T-cell (primary cell): ENCODE measurements at regions not wholly inside any gene's neighbourhood (a gene's known extent, or its start where the extent isn't known, plus 50 kb on each side); places are given as distances from the start of the nearest gene placed in this dataset.

Experiments used
- ATAC-seq, 4 experiments: fragments of 200-7000 bp in 3 of 4; fragments of 150-1000 bp in 1 of 4; cut with Tn5 transposase; replicated peaks in 1 of 4; 1 replicate in 3 of 4; 2 replicates in 1 of 4; pipeline ENCODE4 v1.10.0; 2021; ENCODE audit warnings: moderate library complexity in 3 of 4, mild to moderate bottlenecking in 2 of 4, moderate number of reproducible peaks in 1 of 4
- CTCF ChIA-PET, 2 donors: fragments of 300-600 bp; sonication (Branson Sonifier 250); formaldehyde crosslinking; loops; one replicate each; lab custom pipeline; 2022; ENCODE audit warnings: antibody characterized with exemption in 2 of 2; lab: Charles Lee
- POLR2A ChIA-PET, 2 donors: fragments of 300-600 bp; sonication (Branson Sonifier 250); formaldehyde crosslinking; loops; one replicate each; lab custom pipeline; 2022; ENCODE audit warnings: antibody characterized with exemption in 2 of 2; lab: Charles Lee
- DNase-seq, 35 experiments: peaks; one replicate each; pipeline versions ENCODE4 v3.0.0 to v3.0.0-alpha.2; 2013 to 2023
- H3K27ac ChIP-seq: one replicate; pipeline ENCODE4 v1.5.1; 2013; ENCODE audit warnings: low read length
- H3K27me3 ChIP-seq, 2 experiments: replicated peaks in 1 of 2; 1 replicate in 1 of 2; 2 replicates in 1 of 2; pipeline versions ENCODE4 v1.6.1 to v1.7.0; 2013; ENCODE audit warnings: low read length in 1 of 2, mixed read lengths in 1 of 2; ENCODE audit not compliant: control insufficient read depth in 2 of 2, insufficient read depth in 2 of 2; ENCODE audit errors: extremely low read depth in 1 of 2
- H3K36me3 ChIP-seq, 2 donors: 1 replicate in 1 of 2; 2 replicates in 1 of 2; pipeline versions ENCODE4 v1.6.1 to v1.7.0; 2013; ENCODE audit warnings: low read length in 1 of 2; ENCODE audit not compliant: control insufficient read depth in 2 of 2, insufficient read depth in 1 of 2; ENCODE audit errors: extremely low read depth in 1 of 2
- H3K4me1 ChIP-seq, 2 experiments: 1 replicate in 1 of 2; 2 replicates in 1 of 2; pipeline versions ENCODE4 v1.6.1 to v1.7.0; 2013; ENCODE audit warnings: low read length in 2 of 2, mixed read lengths in 1 of 2; ENCODE audit not compliant: insufficient read depth in 2 of 2, control insufficient read depth in 1 of 2; ENCODE audit errors: extremely low read depth in 1 of 2
- H3K4me3 ChIP-seq, 2 donors: 1 replicate in 1 of 2; 2 replicates in 1 of 2; pipeline versions ENCODE4 v1.5.1 to v1.7.0; 2013; ENCODE audit warnings: mild to moderate bottlenecking in 2 of 2, low read length in 1 of 2, moderate library complexity in 1 of 2; ENCODE audit not compliant: control insufficient read depth in 1 of 2; ENCODE audit errors: extremely low read depth in 1 of 2
- H3K9me3 ChIP-seq: 2 replicates; pipeline ENCODE4 v1.7.0; 2013
- H3K27ac Mint-ChIP-seq, 2 donors: one replicate each; pipeline ENCODE4 v1.8.0; 2020 to 2021; ENCODE audit warnings: mild to moderate bottlenecking in 2 of 2, mixed read lengths in 2 of 2
- H3K27me3 Mint-ChIP-seq, 2 donors: one replicate each; pipeline ENCODE4 v1.8.0; 2021 to 2022; ENCODE audit warnings: mixed read lengths in 2 of 2
- H3K36me3 Mint-ChIP-seq: one replicate; pipeline ENCODE4 v1.8.0; 2021; ENCODE audit warnings: mixed read lengths
- H3K4me1 Mint-ChIP-seq, 3 donors: one replicate each; pipeline ENCODE4 v1.8.0; 2020 to 2022; ENCODE audit warnings: mixed read lengths in 3 of 3, mild to moderate bottlenecking in 1 of 3
- H3K4me3 Mint-ChIP-seq, 3 donors: one replicate each; pipeline ENCODE4 v1.8.0; 2020 to 2022; ENCODE audit warnings: mild to moderate bottlenecking in 3 of 3, mixed read lengths in 3 of 3, moderate library complexity in 3 of 3
- H3K9me3 Mint-ChIP-seq, 3 donors: one replicate each; pipeline ENCODE4 v1.8.0; 2020 to 2022; ENCODE audit warnings: mixed read lengths in 3 of 3
- WGBS: methylation state at CpG from one replicate; pipeline ENCODE4 v1.1.5; 2013; ENCODE audit warnings: missing lambda C conversion rate; ENCODE audit not compliant: insufficient coverage; 5-methylcytosine and 5-hydroxymethylcytosine counted together

GRCh38 chr11:71138737-71139425 lies 113.5 kb downstream of the SHANK2 start:
- ChIA-PET POLR2A (no interaction called here), CTCF (no interaction called here)
- no peaks in the 10 kb centered on the region for H3K9me3 ChIP-seq
- ATAC-seq: no peak
- Mint-ChIP-seq H3K4me1 (no peaks in the 10 kb centered on the region), H3K27ac (no peak overlapping the region), H3K27me3 (peaks cover 0 to 1% of the 10 kb centered on the region in 2 donors), H3K4me3 (no peak overlapping the region), H3K36me3 (no peaks in the 10 kb centered on the region), H3K9me3 (peaks cover 0 to 3% (median 0%) of the 10 kb centered on the region in 3 donors)
- WGBS: 74% methylated on average over 10 of the region's 15 CpGs
- DNase-seq: no peak
- peaks cover 0 to 10% of the 10 kb centered on the region in 2 experiments for H3K27me3 ChIP-seq
- no peak overlapping the region for H3K4me3 ChIP-seq
- H3K36me3 ChIP-seq: no peaks in the 10 kb centered on the region
- H3K4me1 ChIP-seq: no peaks in the 10 kb centered on the region
- no peak overlapping the region for H3K27ac ChIP-seq

GRCh38 chr11:71137376-71137775 lies 115.0 kb downstream of the SHANK2 start:
- Histone ChIP-seq H3K9me3 (no peaks in the 10 kb centered on the region), H3K27ac (no peak overlapping the region), H3K4me1 (no peaks in the 10 kb centered on the region), H3K4me3 (no peak overlapping the region), H3K36me3 (no peaks in the 10 kb centered on the region), H3K27me3 (peaks cover 0 to 10% of the 10 kb centered on the region in 2 experiments)
- DNase-seq (no peak), ATAC-seq (no peak)
- H3K36me3 Mint-ChIP-seq: no peaks in the 10 kb centered on the region
- POLR2A ChIA-PET: no interaction called here
- peaks cover 1 to 5% of the 10 kb centered on the region in 2 donors for H3K27me3 Mint-ChIP-seq
- no peaks in the 10 kb centered on the region for H3K4me1 Mint-ChIP-seq
- 94% methylated on average over 9 of the region's 9 CpGs for WGBS
- no peak overlapping the region for H3K4me3 Mint-ChIP-seq
- H3K9me3 Mint-ChIP-seq: peaks cover 0 to 3% (median 0%) of the 10 kb centered on the region in 3 donors
- CTCF ChIA-PET: no interaction called here
- no peak overlapping the region for H3K27ac Mint-ChIP-seq

- H3K4me1 Mint-ChIP-seq: no peaks in the 10 kb centered on the region
- H3K4me3 ChIP-seq: no peak overlapping the region
- H3K4me3 Mint-ChIP-seq: no peak overlapping the region
- no peaks in the 10 kb centered on the region for H3K36me3 ChIP-seq
- peaks cover 3 to 7% of the 10 kb centered on the region in 2 donors for H3K27me3 Mint-ChIP-seq
- H3K9me3 Mint-ChIP-seq: peaks cover 0 to 3% (median 0%) of the 10 kb centered on the region in 3 donors
- ChIA-PET CTCF (no interaction called here), POLR2A (no interaction called here)
- no peaks in the 10 kb centered on the region for H3K4me1 ChIP-seq
- no peaks in the 10 kb centered on the region for H3K36me3 Mint-ChIP-seq
- H3K27ac ChIP-seq: no peak overlapping the region
- peaks cover 0 to 14% of the 10 kb centered on the region in 2 experiments for H3K27me3 ChIP-seq
- no peaks in the 10 kb centered on the region for H3K9me3 ChIP-seq
- no peak overlapping the region for H3K27ac Mint-ChIP-seq
- 74% methylated on average over 5 of the region's 7 CpGs for WGBS
- no peak for DNase-seq
- no peak for ATAC-seq
Measured at GRCh38 chr11:71136095-71136845, 116.1 kb downstream of the SHANK2 start.

GRCh38 chr11:71135112-71135511 lies 117.3 kb downstream of the SHANK2 start:
- DNase-seq (no peak), ATAC-seq (no peak)
- Mint-ChIP-seq H3K27ac (no peak overlapping the region), H3K4me3 (no peak overlapping the region), H3K9me3 (peaks cover 0 to 3% (median 0%) of the 10 kb centered on the region in 3 donors), H3K36me3 (no peaks in the 10 kb centered on the region), H3K27me3 (peaks cover 3 to 7% of the 10 kb centered on the region in 2 donors), H3K4me1 (no peaks in the 10 kb centered on the region)
- POLR2A ChIA-PET: no interaction called here
- no peak overlapping the region for H3K27ac ChIP-seq
- WGBS: 81% methylated on average over 3 of the region's 6 CpGs
- H3K36me3 ChIP-seq: no peaks in the 10 kb centered on the region
- CTCF ChIA-PET: no interaction called here
- peaks cover 0 to 7% of the 10 kb centered on the region in 2 experiments for H3K27me3 ChIP-seq
- H3K9me3 ChIP-seq: no peaks in the 10 kb centered on the region
- H3K4me3 ChIP-seq: no peak overlapping the region
- no peaks in the 10 kb centered on the region for H3K4me1 ChIP-seq

GRCh38 chr11:71133946-71134345 lies 118.4 kb downstream of the SHANK2 start:
- H3K27me3 ChIP-seq: peaks cover 0 to 10% of the 10 kb centered on the region in 2 experiments
- 73% methylated on average over 4 of the region's 9 CpGs for WGBS
- Mint-ChIP-seq H3K27ac (no peak overlapping the region), H3K4me1 (no peaks in the 10 kb centered on the region), H3K36me3 (no peaks in the 10 kb centered on the region), H3K9me3 (peaks cover 0 to 3% (median 0%) of the 10 kb centered on the region in 3 donors), H3K27me3 (peaks cover 5 to 7% of the 10 kb centered on the region in 2 donors), H3K4me3 (no peak overlapping the region)
- no peak for ATAC-seq
- H3K27ac ChIP-seq: no peak overlapping the region
- ChIA-PET CTCF (no interaction called here), POLR2A (no interaction called here)
- no peaks in the 10 kb centered on the region for H3K36me3 ChIP-seq
- H3K4me1 ChIP-seq: no peaks in the 10 kb centered on the region
- H3K9me3 ChIP-seq: no peaks in the 10 kb centered on the region
- H3K4me3 ChIP-seq: no peak overlapping the region
- DNase-seq: no peak

- Mint-ChIP-seq H3K27me3 (peaks cover 7% of the 10 kb centered on the region in 2 donors), H3K9me3 (peaks cover 0 to 3% (median 0%) of the 10 kb centered on the region in 3 donors), H3K4me1 (no peaks in the 10 kb centered on the region), H3K27ac (no peak overlapping the region), H3K4me3 (no peak overlapping the region), H3K36me3 (no peaks in the 10 kb centered on the region)
- ATAC-seq (no peak), DNase-seq (no peak)
- ChIA-PET CTCF (no interaction called here), POLR2A (no interaction called here)
- Histone ChIP-seq H3K36me3 (no peaks in the 10 kb centered on the region), H3K27ac (no peak overlapping the region), H3K4me1 (no peaks in the 10 kb centered on the region), H3K9me3 (no peaks in the 10 kb centered on the region), H3K4me3 (no peak overlapping the region), H3K27me3 (peaks cover 0 to 16% of the 10 kb centered on the region in 2 experiments)
- 74% methylated on average over 10 of the region's 15 CpGs for WGBS
Measured at GRCh38 chr11:71131861-71132260, 120.5 kb downstream of the SHANK2 start.
